ENCODE measurements at regions not wholly inside any gene's neighbourhood (a gene's known extent, or its start where the extent isn't known, plus 50 kb on each side); places are given as distances from the start of the nearest gene placed in this dataset.

GRCh38 chr17:70869402-70870085, 700.2 kb downstream of the KCNJ2 start:
- DNase-seq (ENCODE audit: low read depth in 1 of 2, low spot score in 2 of 2) = no peak
- Histone ChIP-seq H3K4ac (replicated peaks; ENCODE audit: insufficient read length, low read depth, low read length) (no peak overlapping the region), H2BK5ac (ENCODE audit: low read depth, low read length) (no peak overlapping the region), H3K4me3 (ENCODE audit: extremely low read depth in 1 of 4, insufficient read depth in 2 of 4, low read depth in 3 of 4, low read length in 4 of 4) (no peak overlapping the region), H4K5ac (ENCODE audit: insufficient read length, low read depth, low read length) (peak overlapping the region; percentile 52), H2AK5ac (ENCODE audit: low read depth, low read length) (no peak overlapping the region), H3K9me3 (ENCODE audit: insufficient read depth in 2 of 2, low read depth in 1 of 2, low read length in 1 of 2) (peaks cover 0 to 3% of the 10 kb centered on the region in 2 experiments; a peak in 2 of 4 replicates), H3K56ac (replicated peaks; ENCODE audit: insufficient read length, low read depth, low read length) (no peak overlapping the region), H3K23me2 (ENCODE audit: low read depth, low read length) (no peaks in the 10 kb centered on the region), H2BK12ac (ENCODE audit: low read depth, low read length) (no peak overlapping the region), H3K14ac (ENCODE audit: insufficient read length) (no peak overlapping the region), H2BK120ac (replicated peaks; ENCODE audit: low read depth, low read length) (no peak overlapping the region), H3K9ac (replicated peaks in 1 of 4; ENCODE audit: extremely low read depth in 1 of 4, low read depth in 3 of 4, low read length in 3 of 4) (no peak overlapping the region), H3K36me3 (ENCODE audit: control insufficient read depth in 2 of 4, insufficient read depth in 4 of 4, low read length in 3 of 4) (no peaks in the 10 kb centered on the region), H3K18ac (ENCODE audit: extremely low read depth, low read length) (no peak overlapping the region), H3K4me2 (ENCODE audit: insufficient read depth in 1 of 2, low read depth in 2 of 2, low read length in 2 of 2) (no peak overlapping the region), H3K27ac (ENCODE audit: low read depth, low read length) (no peak overlapping the region), H3K4me1 (replicated peaks in 1 of 4; ENCODE audit: control insufficient read depth in 3 of 4, insufficient read depth in 4 of 4, low read length in 3 of 4) (peaks cover 0 to 5% (median 2%) of the 10 kb centered on the region in 4 experiments; a peak in 1 of 7 replicates), H2AFZ (ENCODE audit: low read length) (no peak overlapping the region), H4K91ac (replicated peaks; ENCODE audit: insufficient read length, low read length) (no peak overlapping the region), H3K23ac (ENCODE audit: insufficient read length) (no peak overlapping the region), H4K8ac (ENCODE audit: extremely low read depth, insufficient read depth, low read length) (no peak overlapping the region), H3K79me2 (ENCODE audit: control insufficient read depth in 1 of 2, insufficient read depth in 2 of 2, low read length in 2 of 2) (no peaks in the 10 kb centered on the region), H3K79me1 (ENCODE audit: low read depth, low read length) (no peaks in the 10 kb centered on the region), H4K20me1 (replicated peaks in 1 of 2; ENCODE audit: control insufficient read depth in 1 of 2, insufficient read depth in 2 of 2, low read length in 2 of 2) (no peaks in the 10 kb centered on the region), H3K27me3 (replicated peaks in 1 of 4; ENCODE audit: control insufficient read depth in 3 of 4, extremely low read depth in 1 of 4, insufficient read depth in 3 of 4, low read length in 3 of 4) (no peaks in the 10 kb centered on the region), H2BK15ac (ENCODE audit: low read length) (no peak overlapping the region), H2BK20ac (ENCODE audit: low read length) (no peak overlapping the region)
- POLR2A ChIA-PET (ENCODE audit: partially characterized antibody) = no interaction called here
- no peak for FAIRE-seq
- CTCF ChIA-PET (ENCODE audit: partially characterized antibody) = interaction anchor here (0.7 to 1.2 kb wide), 2 partner anchors 29 to 31 kb away, joined by 3 to 4 read pairs; no protein-coding TSS in a partner anchor
- 92% methylated on average over 2 of the region's 2 CpGs; no CpG with 5 or more reads in 1 of the 2 experiments for WGBS, 2 experiments (ENCODE audit: extremely low coverage in 1 of 2, insufficient coverage in 1 of 2, insufficient read length in 1 of 2, insufficient replicate concordance in 2 of 2, low coverage in 1 of 2, low lambda C conversion rate in 2 of 2, missing lambda C conversion rate in 1 of 2)
- no peak for TF ChIP-seq EZH2 (IDR thresholded peaks at IDR 0.05; ENCODE audit: low read depth, low read length, severe bottlenecking)
